Activated CD8-positive, alpha-beta memory T cell treated with anti-CD3 and anti-CD28 coated beads, Interleukin-2, amount 50 U/mL, for 1 hour (primary cell): ENCODE measurements at regions not wholly inside any gene's neighbourhood (a gene's known extent, or its start where the extent isn't known, plus 50 kb on each side); places are given as distances from the start of the nearest gene placed in this dataset.
A peak's percentile ranks its signal among the peaks of the same experiment; 100 is the strongest.

Source experiments
- DNase-seq: peaks from one replicate; pipeline ENCODE4 v3.0.0-alpha.2; 2020; ENCODE audit errors: extremely low read depth

DNA sequence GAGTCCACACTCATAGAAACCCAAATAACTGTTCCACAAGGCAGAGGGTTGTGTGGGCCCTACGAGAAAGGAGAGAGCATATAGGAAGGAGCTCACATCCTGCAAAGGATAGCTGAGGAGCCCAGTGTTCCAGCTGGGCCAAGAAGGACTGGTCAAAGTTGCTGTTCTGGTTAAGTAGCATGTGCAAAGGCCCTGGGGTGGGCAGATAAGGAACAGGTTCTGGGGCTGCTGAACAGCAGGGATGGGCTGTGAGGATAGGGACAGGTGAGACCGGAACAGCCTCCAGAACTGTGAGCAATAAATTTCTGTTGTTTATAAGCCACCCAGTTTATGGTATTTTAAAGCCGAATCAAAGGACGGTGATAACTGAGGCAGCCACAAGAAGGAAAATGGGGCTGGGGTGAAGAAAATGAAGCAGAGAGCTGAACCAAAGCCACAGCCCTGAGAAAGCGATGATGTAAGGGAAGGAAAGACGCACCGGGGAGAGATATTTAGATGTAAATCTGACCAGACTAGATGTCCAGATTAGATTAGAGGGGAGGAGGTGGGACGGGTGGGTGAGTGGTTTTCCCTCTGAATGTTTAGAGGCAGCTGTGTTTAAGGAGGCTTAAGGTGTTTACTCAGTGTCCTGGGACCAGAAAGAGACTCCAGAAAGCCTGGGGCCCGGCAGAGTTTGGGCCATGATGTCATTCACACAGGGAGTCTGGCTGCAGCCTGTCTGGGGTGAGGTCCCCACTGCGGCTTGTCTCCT lies 180.8 kb upstream of the BCOR start:
- DNase-seq, result peak; percentile 42

DNA sequence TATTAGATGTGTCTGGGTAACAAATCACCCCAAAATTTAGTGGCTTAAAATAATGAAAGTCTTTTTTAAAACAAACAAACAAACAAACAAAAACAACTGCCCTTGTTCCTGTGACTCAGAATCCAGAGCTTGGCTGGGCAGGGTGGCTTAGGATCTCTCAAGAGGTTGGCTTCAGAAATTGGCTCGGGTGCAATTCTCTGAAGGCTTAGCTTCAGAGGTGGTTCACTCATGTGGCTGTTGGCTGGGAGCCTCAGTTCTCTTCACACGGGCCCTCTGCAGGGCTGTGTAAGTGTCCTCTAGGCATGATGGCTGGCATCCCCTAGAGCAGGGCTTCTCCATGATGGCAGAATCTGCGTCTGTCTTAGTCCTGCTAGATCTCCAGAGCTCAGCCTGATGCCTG lies 179.9 kb upstream of the BCOR start:
- no peak for DNase-seq

- no peak for DNase-seq
Measured at GRCh38 chrX:40273356-40274050, 175.7 kb upstream of the BCOR start.

DNA sequence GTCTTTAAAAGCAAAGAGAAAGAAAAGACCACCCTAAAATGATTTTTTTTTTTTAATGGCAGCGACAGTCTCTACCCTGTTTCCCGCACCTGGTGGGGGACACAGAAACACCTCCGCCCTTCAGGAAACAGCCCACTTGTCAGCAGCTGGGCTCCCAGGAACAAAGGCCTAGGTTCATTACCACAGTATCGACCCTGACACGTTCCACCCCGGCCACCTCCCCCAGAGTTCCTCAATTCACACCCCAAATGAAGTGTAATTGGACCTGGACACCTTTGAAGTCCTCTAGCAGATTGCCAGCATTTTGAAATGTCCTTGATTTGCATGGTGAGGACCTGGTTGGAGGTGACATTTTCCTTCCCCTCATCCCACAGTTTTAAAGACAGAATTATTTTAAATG lies 175.0 kb upstream of the BCOR start:
- no peak for DNase-seq

- no peak for DNase-seq
Measured at GRCh38 chrX:40272141-40272540, 174.4 kb upstream of the BCOR start.

DNA sequence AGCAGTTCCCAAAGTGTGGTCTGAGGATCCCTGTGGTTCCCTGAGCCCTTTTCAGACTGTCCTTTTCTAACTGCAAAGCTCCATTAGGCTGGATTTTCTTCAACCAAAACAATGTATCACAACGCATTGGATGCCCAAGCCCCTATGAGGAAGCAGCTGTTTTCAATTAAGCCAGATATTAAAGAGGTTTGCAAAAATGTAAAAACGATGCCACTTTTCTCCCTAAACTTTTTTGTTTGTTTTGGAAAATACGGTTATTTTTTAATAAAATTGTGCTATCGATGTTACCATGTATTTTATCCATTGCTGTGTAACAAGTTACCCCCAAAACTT lies 170.4 kb upstream of the BCOR start:
- no peak for DNase-seq

- DNase-seq, result no peak
Measured at GRCh38 chrX:40267334-40268187, 169.8 kb upstream of the BCOR start.

DNA sequence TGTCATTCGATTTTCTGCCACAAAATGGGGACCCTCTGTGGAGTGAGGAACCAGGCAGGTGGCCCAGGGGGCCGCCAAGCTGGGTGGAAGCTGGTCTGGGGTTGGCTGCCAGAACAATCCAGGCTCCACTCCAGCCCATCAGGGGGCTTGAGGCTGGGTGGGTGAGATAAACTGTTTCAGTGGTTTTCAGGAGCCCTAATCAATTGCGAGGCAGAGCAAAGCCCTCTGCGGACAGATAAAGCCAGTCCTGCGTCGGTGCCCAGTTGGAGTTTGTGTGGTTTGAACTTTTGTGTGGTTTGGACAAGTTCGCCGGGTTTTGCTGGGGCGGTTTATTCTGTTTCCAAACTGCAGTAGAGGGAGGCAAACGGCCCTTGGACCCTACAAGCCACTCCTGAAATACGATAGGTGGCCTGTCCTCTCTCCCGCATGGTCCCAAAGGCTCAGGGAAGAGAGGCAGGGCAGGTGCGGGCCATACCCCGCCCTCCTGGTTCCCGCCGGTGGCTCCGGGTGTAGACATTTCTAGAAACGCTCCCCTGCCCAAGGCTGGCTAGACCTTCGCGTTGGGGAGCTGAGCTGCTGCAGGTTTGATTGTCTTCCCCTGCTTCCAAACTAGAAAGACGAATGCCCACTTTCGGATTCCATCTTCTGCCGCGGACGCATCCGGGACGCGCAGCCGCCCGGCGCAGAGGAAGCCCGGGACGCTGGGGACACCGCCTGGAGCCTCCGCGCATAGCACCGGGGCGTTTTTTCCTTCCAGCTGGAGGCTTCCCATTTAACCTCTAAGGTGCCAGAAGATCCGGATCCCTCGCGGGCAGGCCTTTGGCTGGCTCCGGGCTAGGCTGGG lies 169.0 kb upstream of the BCOR start:
- DNase-seq, result no peak

- no peak for DNase-seq
Measured at GRCh38 chrX:40265936-40266335, 168.2 kb upstream of the BCOR start.

DNA sequence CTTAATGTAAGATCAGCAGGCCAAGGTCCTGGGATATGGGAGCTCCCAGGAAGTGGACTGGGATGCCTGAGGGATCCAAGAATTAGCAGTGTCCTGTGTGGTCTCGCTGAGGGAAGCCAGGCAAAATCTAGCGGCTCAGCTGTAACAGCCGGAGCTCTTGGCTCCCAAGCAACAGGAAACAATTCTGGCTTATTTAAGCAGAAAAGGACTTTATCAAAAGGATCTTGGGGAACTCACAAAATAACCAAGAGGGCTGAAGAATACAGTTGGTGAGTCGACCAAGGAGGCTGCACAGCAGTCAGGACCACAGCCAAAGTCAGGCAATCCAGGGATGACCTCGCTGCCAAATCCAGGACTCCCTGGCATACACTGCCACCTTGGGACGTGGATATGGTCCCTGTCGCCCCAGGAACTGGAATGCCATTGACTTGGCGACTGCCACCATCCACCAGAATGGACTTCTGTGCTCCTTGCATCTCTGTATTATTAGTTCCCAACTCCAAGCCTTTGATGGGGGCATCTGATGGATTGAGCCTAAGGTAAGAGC lies 165.3 kb upstream of the BCOR start:
- DNase-seq, result no peak

- no peak for DNase-seq
Measured at GRCh38 chrX:40262157-40263013, 164.6 kb upstream of the BCOR start.

DNA sequence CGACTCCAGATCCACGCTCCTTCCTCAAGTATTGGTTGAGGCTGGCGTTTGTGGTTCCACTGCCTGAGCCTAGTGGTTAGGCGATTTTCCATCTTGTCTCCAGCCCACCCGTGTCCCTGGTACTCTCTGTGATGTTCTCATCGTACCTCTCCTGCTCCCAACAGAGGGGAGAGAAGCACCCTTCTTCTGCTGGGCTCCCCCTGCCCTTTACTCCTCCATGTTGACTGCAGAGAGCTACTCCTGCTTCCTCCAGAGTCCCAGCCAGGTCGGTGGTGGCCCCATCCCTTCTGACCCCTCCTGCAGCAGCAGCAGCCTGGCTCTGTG lies 164.0 kb upstream of the BCOR start:
- DNase-seq, result no peak

GRCh38 chrX:40260146-40260747 lies 162.5 kb upstream of the BCOR start:
- DNase-seq, result no peak

- DNase-seq, result no peak
Measured at GRCh38 chrX:40258909-40259308, 161.2 kb upstream of the BCOR start.

- no peak for DNase-seq
Measured at GRCh38 chrX:40253771-40254170, 156.0 kb upstream of the BCOR start.

DNA sequence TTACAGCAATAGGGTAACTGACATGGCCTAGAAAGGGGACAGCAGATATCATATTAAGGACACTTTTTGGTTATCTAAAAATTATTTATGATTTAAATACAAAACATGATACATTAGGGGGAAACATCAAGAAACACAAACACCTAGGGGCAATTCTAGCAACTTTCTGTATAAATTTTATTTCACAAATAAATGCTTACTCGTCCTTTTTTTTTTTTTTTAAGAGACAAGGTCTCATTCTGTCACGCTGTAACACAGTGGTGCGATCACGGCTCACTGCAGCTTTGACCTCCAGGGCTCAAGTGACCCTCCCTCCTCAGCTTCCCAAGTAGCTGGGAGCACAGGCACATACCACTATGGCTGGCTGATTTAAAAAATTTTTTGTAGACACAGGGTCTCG lies 151.8 kb upstream of the BCOR start:
- DNase-seq, result no peak

GRCh38 chrX:40248822-40249221 lies 151.1 kb upstream of the BCOR start:
- DNase-seq, result no peak

DNA sequence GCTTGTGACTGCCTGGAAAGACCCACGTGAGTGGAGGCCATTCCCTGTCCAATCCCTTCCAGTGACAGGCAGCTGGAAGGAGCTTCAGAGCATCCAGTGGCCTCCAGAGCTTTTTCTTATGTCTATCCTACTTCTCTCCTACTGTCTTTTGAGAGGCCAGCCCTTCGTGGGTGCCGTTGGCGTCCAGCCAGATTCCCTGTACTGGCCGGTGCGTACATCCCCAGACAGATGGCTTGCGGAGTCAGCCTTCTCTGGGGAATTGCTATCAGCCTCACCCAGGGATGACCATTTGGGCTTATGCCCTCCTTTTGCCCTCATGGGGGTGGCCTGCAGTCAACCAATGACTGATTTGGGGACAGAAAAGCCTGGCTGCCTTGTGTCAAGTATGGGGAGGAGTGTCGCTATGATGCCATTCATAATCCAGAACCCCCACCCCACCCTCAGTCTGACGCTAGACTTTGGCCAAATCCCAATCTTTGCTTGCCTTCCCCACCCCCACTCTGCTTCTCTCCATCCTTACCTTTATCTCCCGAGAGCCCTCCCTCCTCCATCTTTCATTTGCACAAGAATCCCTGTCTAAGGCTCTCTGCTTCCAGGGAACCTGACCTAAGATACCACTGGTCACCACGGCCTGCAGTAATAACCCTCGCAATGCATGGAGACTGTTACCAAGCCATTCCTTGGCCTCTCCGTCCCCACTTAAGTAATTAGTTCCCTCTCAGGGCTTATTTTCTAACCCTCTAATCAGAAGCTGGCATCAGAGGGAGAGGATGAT lies 150.3 kb upstream of the BCOR start:
- DNase-seq, result no peak

DNA sequence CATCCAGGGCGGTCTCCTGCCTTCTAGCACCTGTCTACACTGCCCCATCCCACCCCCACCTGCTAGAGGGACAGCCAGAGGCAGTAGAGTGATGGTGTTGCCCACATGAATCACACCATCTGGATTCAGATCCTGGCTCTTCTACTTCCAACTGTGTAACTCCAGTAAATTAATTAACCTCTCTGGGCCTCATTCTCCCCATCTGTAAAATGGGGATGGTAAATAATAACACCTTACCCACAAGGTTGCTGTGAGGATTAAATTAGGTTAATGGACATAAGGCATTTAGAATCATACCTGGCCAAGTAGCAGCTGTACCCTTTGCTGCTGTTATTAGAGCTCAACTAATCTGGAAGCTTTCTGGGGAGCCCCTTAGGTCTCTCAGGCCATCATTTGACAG lies 149.6 kb upstream of the BCOR start:
- DNase-seq, result no peak
